A549 (cell line): ENCODE measurements at regions not wholly inside any gene's neighbourhood (a gene's known extent, or its start where the extent isn't known, plus 50 kb on each side); places are given as distances from the start of the nearest gene placed in this dataset.

Experiments
- ATAC-seq, 2 experiments: fragments of 200-7000 bp in 1 of 2; fragments of >200 bp in 1 of 2; cut with Nextera tagmentation in 1 of 2; cut with Tn5 transposase in 1 of 2; 3 replicates each; pipeline versions ENCODE4 v1.8.0 to v1.9.1; 2018 to 2020; ENCODE audit warnings: mild to moderate bottlenecking in 1 of 2, moderate library complexity in 1 of 2
- CTCF ChIA-PET: fragments of 300-600 bp; sonication (Branson Sonifier 250); formaldehyde crosslinking; extraction: SDS; loops from one replicate; lab custom pipeline; 2021; ENCODE audit warnings: antibody characterized with exemption, inconsistent platforms; lab: Yijun Ruan, JAX
- POLR2A ChIA-PET: fragments of 350-600 bp; formaldehyde crosslinking; extraction: SDS; loops from one replicate; lab custom pipeline; 2021; ENCODE audit warnings: antibody characterized with exemption, inconsistent platforms; lab: Yijun Ruan, JAX
- DNase-seq, 2 experiments: peaks; one replicate each; pipeline versions ENCODE4 v3.0.0 to v3.0.0-alpha.2; 2011 to 2016; ENCODE audit warnings: low read depth in 1 of 2, low spot score in 1 of 2
- FAIRE-seq: peaks from 2 replicates; lab custom pipeline; 2011; peaks lifted over from hg19 to GRCh38; lab: Jason Lieb, UNC
- H3K27ac ChIP-seq, 2 experiments: fragments of >200 bp; sonication (Bioruptor Twin); formaldehyde crosslinking; 3 replicates each; pipeline ENCODE4 v1.5.1; 2016 to 2017
- H3K4me1 ChIP-seq: fragments of >200 bp; sonication (Bioruptor Twin); formaldehyde crosslinking; 3 replicates; pipeline ENCODE4 v1.6.1; 2016
- H3K4me2 ChIP-seq: fragments of >200 bp; sonication (Bioruptor Twin); formaldehyde crosslinking; 3 replicates; pipeline ENCODE4 v1.6.1; 2016
- H3K4me3 ChIP-seq: fragments of >200 bp; sonication (Bioruptor Twin); formaldehyde crosslinking; 3 replicates; pipeline ENCODE4 v1.5.1; 2016
- H3K9me3 ChIP-seq: fragments of >200 bp; sonication (Bioruptor Twin); formaldehyde crosslinking; 3 replicates; pipeline ENCODE4 v1.6.1; 2016
- BHLHE40 ChIP-seq: IDR thresholded peaks from 2 replicates; pipeline ENCODE4 v1.6.1; 2012; ENCODE audit warnings: low read depth, low read length, inconsistent platforms
- CEBPB ChIP-seq, 2 experiments: fragments of >200 bp in 1 of 2; sonication (Bioruptor Twin) in 1 of 2; formaldehyde crosslinking in 1 of 2; IDR thresholded peaks; 2 replicates each; pipeline ENCODE4 v1.6.1; 2012 to 2016
- CHD2 ChIP-seq: fragments of 150-350 bp; IDR thresholded peaks from 2 replicates; pipeline ENCODE4 v1.6.1; 2014; ENCODE audit warnings: low read length; ENCODE audit not compliant: partially characterized antibody
- CHD4 ChIP-seq: fragments of 200-600 bp; sonication (generic); IDR thresholded peaks from 2 replicates; pipeline ENCODE4 v1.6.1; 2016; ENCODE audit warnings: antibody characterized with exemption, mild to moderate bottlenecking, borderline replicate concordance
- FOSB ChIP-seq: fragments of 250-450 bp; sonication (Bioruptor Pico); IDR thresholded peaks from 2 replicates; pipeline ENCODE4 v1.5.0; 2020; ENCODE audit warnings: mild to moderate bottlenecking, moderate library complexity
- HEYL ChIP-seq: fragments of 250-450 bp; sonication (Bioruptor Pico); IDR thresholded peaks from 2 replicates; pipeline ENCODE4 v1.8.0; 2021; ENCODE audit warnings: mild to moderate bottlenecking, moderate library complexity
- HMGXB4 ChIP-seq: fragments of 250-450 bp; sonication (Bioruptor Pico); IDR thresholded peaks from 2 replicates; pipeline ENCODE4 v1.5.0; 2021; ENCODE audit warnings: mild to moderate bottlenecking, moderate library complexity, borderline replicate concordance
- HOXA7 ChIP-seq: fragments of 250-450 bp; sonication (Bioruptor Pico); IDR thresholded peaks from 2 replicates; pipeline ENCODE4 v1.5.0; 2020; ENCODE audit warnings: mild to moderate bottlenecking, moderate library complexity
- HOXB13 ChIP-seq: fragments of 250-450 bp; sonication (Bioruptor Pico); IDR thresholded peaks from 2 replicates; pipeline ENCODE4 v1.5.0; 2020; ENCODE audit warnings: low read depth, mild to moderate bottlenecking, moderate library complexity
- HOXB5 ChIP-seq: fragments of 250-450 bp; sonication (Bioruptor Pico); IDR thresholded peaks from 2 replicates; pipeline ENCODE4 v1.5.0; 2020; ENCODE audit warnings: mild to moderate bottlenecking, moderate library complexity
- MAFK ChIP-seq: fragments of 450-650 bp; IDR thresholded peaks from 2 replicates; pipeline ENCODE4 v1.6.1; 2014; ENCODE audit not compliant: partially characterized antibody
- NR3C1 ChIP-seq: fragments of >200 bp; sonication (Bioruptor Twin); formaldehyde crosslinking; IDR thresholded peaks from 3 replicates; pipeline ENCODE4 v1.6.1; 2017
- POLR2A ChIP-seq: IDR thresholded peaks from 2 replicates; pipeline ENCODE4 v1.6.1; 2012; ENCODE audit warnings: mild to moderate bottlenecking, low read length
- POLR2AphosphoS2 ChIP-seq: conservative IDR thresholded peaks from 2 replicates; pipeline ENCODE4 v1.6.1; 2012; ENCODE audit warnings: low read length, improper control_type of control experiment, inconsistent platforms
- RARB ChIP-seq: fragments of 250-450 bp; sonication (Bioruptor Pico); IDR thresholded peaks from 2 replicates; pipeline ENCODE4 v1.8.0; 2021; ENCODE audit warnings: mild to moderate bottlenecking, moderate library complexity
- RCOR1 ChIP-seq: fragments of 150-350 bp; IDR thresholded peaks from 2 replicates; pipeline ENCODE4 v1.6.1; 2014; ENCODE audit warnings: antibody characterized with exemption, low read length, low read depth
- RFX5 ChIP-seq: fragments of 450-650 bp; IDR thresholded peaks from 2 replicates; pipeline ENCODE4 v1.7.1; 2014; ENCODE audit warnings: antibody characterized with exemption, mild to moderate bottlenecking, moderate library complexity
- TFCP2L1 ChIP-seq: fragments of 250-450 bp; sonication (Bioruptor Pico); IDR thresholded peaks from 2 replicates; pipeline ENCODE4 v1.5.0; 2021; ENCODE audit warnings: mild to moderate bottlenecking
- ZC3H11A ChIP-seq: fragments of 450-650 bp; IDR thresholded peaks from 2 replicates; pipeline ENCODE4 v1.6.1; 2014; ENCODE audit warnings: antibody characterized with exemption, mild to moderate bottlenecking
- ZFP36 ChIP-seq: fragments of 450-650 bp; IDR thresholded peaks from 2 replicates; pipeline ENCODE4 v1.6.1; 2014; ENCODE audit warnings: borderline replicate concordance; ENCODE audit not compliant: partially characterized antibody
- ZSCAN20 ChIP-seq: fragments of 250-450 bp; sonication (Bioruptor Pico); IDR thresholded peaks from 2 replicates; pipeline ENCODE4 v1.8.0; 2022; ENCODE audit warnings: mild to moderate bottlenecking, moderate library complexity
- WGBS: methylation state at CpG from one replicate; pipeline ENCODE4 v1.1.6; 2017; ENCODE audit errors: missing lambda C conversion rate; 5-methylcytosine and 5-hydroxymethylcytosine counted together
- TF ChIP-seq, protein P1 (sequence below): fragments of 150-350 bp; IDR thresholded peaks from 2 replicates; pipeline ENCODE4 v1.6.1; 2014; ENCODE audit warnings: low read depth, mild to moderate bottlenecking, low read length
- TF ChIP-seq, protein P2 (sequence below): fragments of >200 bp; sonication (Bioruptor Twin); formaldehyde crosslinking; IDR thresholded peaks from 3 replicates; pipeline ENCODE4 v1.6.1; 2016
- TF ChIP-seq, protein P3 (sequence below): fragments of >200 bp; sonication (Bioruptor Twin); formaldehyde crosslinking; IDR thresholded peaks from 2 replicates; pipeline ENCODE4 v1.6.1; 2016
- TF ChIP-seq, protein P4 (sequence below): IDR thresholded peaks from 2 replicates; pipeline ENCODE4 v1.6.1; 2012; ENCODE audit warnings: low read depth, borderline replicate concordance
- TF ChIP-seq, protein P5 (sequence below): IDR thresholded peaks from 2 replicates; pipeline ENCODE4 v1.6.1; 2012

DNA sequence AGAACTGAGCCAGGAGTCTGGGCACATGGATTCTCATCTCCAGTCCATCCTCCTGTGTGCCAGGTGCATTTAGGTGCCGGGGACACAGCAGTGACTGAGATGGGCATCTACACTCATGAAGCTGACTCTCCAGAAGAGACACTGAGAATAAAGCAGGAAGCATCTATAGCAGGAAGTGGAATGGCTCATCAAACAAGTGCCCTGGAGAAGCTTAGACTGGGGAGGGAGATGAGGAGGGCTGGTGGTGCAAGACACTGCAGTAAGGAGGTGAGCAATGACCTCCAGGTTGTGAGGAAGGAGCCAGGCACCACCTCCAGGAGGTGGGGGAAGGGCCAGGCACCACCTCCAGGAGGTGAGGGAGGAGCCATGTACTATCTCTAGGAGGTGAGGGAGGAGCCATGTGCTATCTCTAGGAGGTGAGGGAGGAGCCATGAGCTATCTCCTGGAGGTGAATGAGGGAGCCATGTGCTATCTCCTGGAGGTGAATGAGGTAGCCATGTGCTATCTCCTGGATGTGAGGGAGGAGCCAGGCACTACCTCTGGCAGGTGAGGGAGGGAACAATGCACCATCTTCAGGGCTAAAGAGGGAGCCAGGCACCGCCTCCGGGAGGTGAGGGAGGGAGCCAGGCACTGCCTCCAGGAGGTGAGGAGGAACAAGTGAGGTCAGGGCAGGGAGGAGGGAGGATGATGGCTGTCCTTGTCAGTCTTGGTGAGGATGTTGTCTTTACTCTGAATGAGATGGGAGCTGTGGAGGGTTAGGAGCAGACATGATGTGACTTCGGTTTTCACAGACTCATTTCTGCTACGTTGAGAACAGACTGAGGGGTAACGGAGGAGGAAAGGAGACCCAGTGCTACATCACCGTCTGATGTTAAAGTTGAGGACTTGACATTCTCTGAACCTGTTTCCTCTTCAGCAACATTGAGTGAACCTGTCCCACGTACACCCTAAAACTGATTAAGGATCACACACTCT is 961.9 kb upstream of the TMEM132C start:
- no peak overlapping the region for H3K4me2 ChIP-seq
- no peak for DNase-seq
- ChIA-PET POLR2A (no interaction called here), CTCF (interaction anchor here (0.9 kb wide), 1 partner anchor 20 kb away, joined by 3 read pairs; no protein-coding TSS in a partner anchor)
- no peak for ATAC-seq
- no peaks in the 10 kb centered on the region for H3K9me3 ChIP-seq
- H3K4me1 ChIP-seq = no peaks in the 10 kb centered on the region
- no peak overlapping the region for H3K27ac ChIP-seq
- WGBS = 4% methylated on average over 7 of the region's 8 CpGs
- no peak overlapping the region for H3K4me3 ChIP-seq
- FAIRE-seq = no peak
- TF ChIP-seq ZSCAN20 (CRISPR knock-in tag) = no peak
- no peak for TF ChIP-seq HOXB13 (CRISPR knock-in tag)
- TF ChIP-seq HOXA7 (CRISPR knock-in tag) = no peak
- TF ChIP-seq POLR2A = no peak
- no peak for TF ChIP-seq NR3C1
- TF ChIP-seq, protein P1, sequence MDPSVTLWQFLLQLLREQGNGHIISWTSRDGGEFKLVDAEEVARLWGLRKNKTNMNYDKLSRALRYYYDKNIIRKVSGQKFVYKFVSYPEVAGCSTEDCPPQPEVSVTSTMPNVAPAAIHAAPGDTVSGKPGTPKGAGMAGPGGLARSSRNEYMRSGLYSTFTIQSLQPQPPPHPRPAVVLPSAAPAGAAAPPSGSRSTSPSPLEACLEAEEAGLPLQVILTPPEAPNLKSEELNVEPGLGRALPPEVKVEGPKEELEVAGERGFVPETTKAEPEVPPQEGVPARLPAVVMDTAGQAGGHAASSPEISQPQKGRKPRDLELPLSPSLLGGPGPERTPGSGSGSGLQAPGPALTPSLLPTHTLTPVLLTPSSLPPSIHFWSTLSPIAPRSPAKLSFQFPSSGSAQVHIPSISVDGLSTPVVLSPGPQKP = no peak
- TF ChIP-seq RARB (CRISPR knock-in tag) = no peak
- TF ChIP-seq CHD4 = no peak
- no peak for TF ChIP-seq HEYL (CRISPR knock-in tag)

- POLR2A ChIA-PET = no interaction called here
- Histone ChIP-seq H3K4me2 (no peak overlapping the region), H3K27ac (no peak overlapping the region), H3K4me1 (no peaks in the 10 kb centered on the region), H3K4me3 (no peak overlapping the region), H3K9me3 (no peaks in the 10 kb centered on the region)
- WGBS = under 1% methylated on average over 4 of the region's 4 CpGs
- ATAC-seq (no peak), DNase-seq (no peak), FAIRE-seq (no peak)
- CTCF ChIA-PET = no interaction called here
- TF ChIP-seq CHD2 (no peak), HEYL (CRISPR knock-in tag) (no peak), RCOR1 (no peak), ZFP36 (no peak), MAFK (no peak), TFCP2L1 (CRISPR knock-in tag) (no peak), RFX5 (no peak), FOSB (no peak), POLR2AphosphoS2 (no peak)
- TF ChIP-seq, protein P2, sequence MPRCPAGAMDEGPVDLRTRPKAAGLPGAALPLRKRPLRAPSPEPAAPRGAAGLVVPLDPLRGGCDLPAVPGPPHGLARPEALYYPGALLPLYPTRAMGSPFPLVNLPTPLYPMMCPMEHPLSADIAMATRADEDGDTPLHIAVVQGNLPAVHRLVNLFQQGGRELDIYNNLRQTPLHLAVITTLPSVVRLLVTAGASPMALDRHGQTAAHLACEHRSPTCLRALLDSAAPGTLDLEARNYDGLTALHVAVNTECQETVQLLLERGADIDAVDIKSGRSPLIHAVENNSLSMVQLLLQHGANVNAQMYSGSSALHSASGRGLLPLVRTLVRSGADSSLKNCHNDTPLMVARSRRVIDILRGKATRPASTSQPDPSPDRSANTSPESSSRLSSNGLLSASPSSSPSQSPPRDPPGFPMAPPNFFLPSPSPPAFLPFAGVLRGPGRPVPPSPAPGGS = no peak
- TF ChIP-seq, protein P3, sequence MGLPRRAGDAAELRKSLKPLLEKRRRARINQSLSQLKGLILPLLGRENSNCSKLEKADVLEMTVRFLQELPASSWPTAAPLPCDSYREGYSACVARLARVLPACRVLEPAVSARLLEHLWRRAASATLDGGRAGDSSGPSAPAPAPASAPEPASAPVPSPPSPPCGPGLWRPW = no peak
Observed at GRCh38 chr12:127306604-127307215, 960.3 kb upstream of the TMEM132C start.

- Histone ChIP-seq H3K4me2 (no peak overlapping the region), H3K9me3 (no peaks in the 10 kb centered on the region), H3K4me1 (no peaks in the 10 kb centered on the region), H3K4me3 (no peak overlapping the region), H3K27ac (no peak overlapping the region)
- 27% methylated on average over 6 of the region's 6 CpGs for WGBS
- FAIRE-seq = no peak
- ATAC-seq = no peak
- DNase-seq = no peak
- POLR2A ChIA-PET = no interaction called here
- CTCF ChIA-PET = no interaction called here
- TF ChIP-seq, protein P4, sequence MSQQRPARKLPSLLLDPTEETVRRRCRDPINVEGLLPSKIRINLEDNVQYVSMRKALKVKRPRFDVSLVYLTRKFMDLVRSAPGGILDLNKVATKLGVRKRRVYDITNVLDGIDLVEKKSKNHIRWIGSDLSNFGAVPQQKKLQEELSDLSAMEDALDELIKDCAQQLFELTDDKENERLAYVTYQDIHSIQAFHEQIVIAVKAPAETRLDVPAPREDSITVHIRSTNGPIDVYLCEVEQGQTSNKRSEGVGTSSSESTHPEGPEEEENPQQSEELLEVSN = no peak
- TF ChIP-seq CEBPB (IDR thresholded peaks at IDR 0.05) = no peak
- no peak for TF ChIP-seq BHLHE40
- TF ChIP-seq RCOR1 = no peak
- no peak for TF ChIP-seq HOXB5
- TF ChIP-seq, protein P5, sequence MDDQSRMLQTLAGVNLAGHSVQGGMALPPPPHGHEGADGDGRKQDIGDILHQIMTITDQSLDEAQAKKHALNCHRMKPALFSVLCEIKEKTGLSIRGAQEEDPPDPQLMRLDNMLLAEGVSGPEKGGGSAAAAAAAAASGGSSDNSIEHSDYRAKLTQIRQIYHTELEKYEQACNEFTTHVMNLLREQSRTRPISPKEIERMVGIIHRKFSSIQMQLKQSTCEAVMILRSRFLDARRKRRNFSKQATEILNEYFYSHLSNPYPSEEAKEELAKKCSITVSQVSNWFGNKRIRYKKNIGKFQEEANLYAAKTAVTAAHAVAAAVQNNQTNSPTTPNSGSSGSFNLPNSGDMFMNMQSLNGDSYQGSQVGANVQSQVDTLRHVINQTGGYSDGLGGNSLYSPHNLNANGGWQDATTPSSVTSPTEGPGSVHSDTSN = no peak
- TF ChIP-seq ZC3H11A = no peak
- TF ChIP-seq, protein P1 = no peak
- no peak for TF ChIP-seq HMGXB4 (CRISPR knock-in tag)
Observed at GRCh38 chr12:127307528-127307927, 959.4 kb upstream of the TMEM132C start.
